Osteocyte (in vitro differentiated cells): ENCODE measurements at regions not wholly inside any gene's neighbourhood (a gene's known extent, or its start where the extent isn't known, plus 50 kb on each side); places are given as distances from the start of the nearest gene placed in this dataset.
A peak's percentile ranks its signal among the peaks of the same experiment; 100 is the strongest.

Source experiments
- DNase-seq: peaks from one replicate; pipeline ENCODE4 v3.0.0; 2021; ENCODE audit warnings: mixed read lengths; ENCODE audit not compliant: unreplicated experiment; ENCODE audit errors: extremely low spot score
- H3K27ac Mint-ChIP-seq: one replicate; pipeline ENCODE4 v1.8.0; 2021; ENCODE audit warnings: mild to moderate bottlenecking, mixed read lengths; ENCODE audit not compliant: unreplicated experiment
- H3K27me3 Mint-ChIP-seq: one replicate; pipeline ENCODE4 v1.8.0; 2021; ENCODE audit warnings: mixed read lengths; ENCODE audit not compliant: unreplicated experiment
- H3K36me3 Mint-ChIP-seq: one replicate; pipeline ENCODE4 v1.8.0; 2021; ENCODE audit warnings: mixed read lengths; ENCODE audit not compliant: unreplicated experiment
- H3K4me1 Mint-ChIP-seq: one replicate; pipeline ENCODE4 v1.8.0; 2021; ENCODE audit warnings: mixed read lengths; ENCODE audit not compliant: unreplicated experiment
- H3K4me3 Mint-ChIP-seq: one replicate; pipeline ENCODE4 v1.8.0; 2021; ENCODE audit warnings: mild to moderate bottlenecking, moderate library complexity, mixed read lengths; ENCODE audit not compliant: unreplicated experiment
- H3K9me3 Mint-ChIP-seq: one replicate; pipeline ENCODE4 v1.8.0; 2021; ENCODE audit warnings: mixed read lengths; ENCODE audit not compliant: unreplicated experiment
- CTCF ChIP-seq: fragments of 200-600 bp; sonication (generic); IDR thresholded peaks from 2 replicates; pipeline ENCODE4 v1.5.0; 2021; ENCODE audit warnings: antibody characterized with exemption, mild to moderate bottlenecking, moderate library complexity

GRCh38 chr4:122285285-122285684 is 93.5 kb upstream of the ADAD1 start:
- H3K27ac Mint-ChIP-seq = no peak overlapping the region

GRCh38 chr4:122293374-122294365 is 85.1 kb upstream of the ADAD1 start:
- no peaks in the 10 kb centered on the region for H3K27me3 Mint-ChIP-seq
- H3K27ac Mint-ChIP-seq = no peak overlapping the region
- no peak overlapping the region for H3K4me3 Mint-ChIP-seq
- H3K9me3 Mint-ChIP-seq = peaks cover 20% of the 10 kb centered on the region
- TF ChIP-seq CTCF = no peak
- H3K36me3 Mint-ChIP-seq = peaks cover 36% of the 10 kb centered on the region
- H3K4me1 Mint-ChIP-seq = no peaks in the 10 kb centered on the region
- DNase-seq = no peak

More at GRCh38 chr4:122285285-122285684, 93.5 kb upstream of the ADAD1 start:
- no peak overlapping the region for H3K4me3 Mint-ChIP-seq
- no peak for DNase-seq
- no peaks in the 10 kb centered on the region for H3K27me3 Mint-ChIP-seq
- no peaks in the 10 kb centered on the region for H3K4me1 Mint-ChIP-seq
- no peaks in the 10 kb centered on the region for H3K9me3 Mint-ChIP-seq
- peaks cover 24% of the 10 kb centered on the region for H3K36me3 Mint-ChIP-seq
- no peak for TF ChIP-seq CTCF

- H3K27me3 Mint-ChIP-seq = no peaks in the 10 kb centered on the region
- no peak for DNase-seq
- H3K36me3 Mint-ChIP-seq = peaks cover 32% of the 10 kb centered on the region
- no peaks in the 10 kb centered on the region for H3K4me1 Mint-ChIP-seq
- no peak for TF ChIP-seq CTCF
- no peak overlapping the region for H3K4me3 Mint-ChIP-seq
- H3K27ac Mint-ChIP-seq = no peak overlapping the region
- H3K9me3 Mint-ChIP-seq = peaks cover 20% of the 10 kb centered on the region
Observed at GRCh38 chr4:122297694-122298093, 81.1 kb upstream of the ADAD1 start.

GRCh38 chr4:122300776-122301175 is 78.0 kb upstream of the ADAD1 start:
- H3K4me1 Mint-ChIP-seq = no peaks in the 10 kb centered on the region
- no peak overlapping the region for H3K27ac Mint-ChIP-seq
- peaks cover 23% of the 10 kb centered on the region for H3K36me3 Mint-ChIP-seq
- H3K9me3 Mint-ChIP-seq = peaks cover 6% of the 10 kb centered on the region
- no peaks in the 10 kb centered on the region for H3K27me3 Mint-ChIP-seq
- TF ChIP-seq CTCF = peak; percentile 39
- DNase-seq = no peak
- no peak overlapping the region for H3K4me3 Mint-ChIP-seq

GRCh38 chr4:122305853-122306252 is 73.0 kb upstream of the ADAD1 start:
- no peak overlapping the region for H3K4me3 Mint-ChIP-seq
- H3K27me3 Mint-ChIP-seq = no peaks in the 10 kb centered on the region
- no peaks in the 10 kb centered on the region for H3K4me1 Mint-ChIP-seq
- peaks cover 26% of the 10 kb centered on the region for H3K36me3 Mint-ChIP-seq
- TF ChIP-seq CTCF = no peak
- no peaks in the 10 kb centered on the region for H3K9me3 Mint-ChIP-seq
- no peak overlapping the region for H3K27ac Mint-ChIP-seq
- no peak for DNase-seq
